GM12872 (cell line): ENCODE measurements at regions not wholly inside any gene's neighbourhood (a gene's known extent, or its start where the extent isn't known, plus 50 kb on each side); places are given as distances from the start of the nearest gene placed in this dataset.

Source experiments
- CTCF ChIP-seq: IDR thresholded peaks from 3 replicates; pipeline ENCODE4 v1.5.1; 2011; ENCODE audit warnings: low read depth, mild to moderate bottlenecking, low read length, moderate library complexity; ENCODE audit not compliant: insufficient read depth

GRCh38 chr20:62570897-62571668 lies 71.2 kb upstream of the SLCO4A1 start:
- no peak for TF ChIP-seq CTCF

DNA sequence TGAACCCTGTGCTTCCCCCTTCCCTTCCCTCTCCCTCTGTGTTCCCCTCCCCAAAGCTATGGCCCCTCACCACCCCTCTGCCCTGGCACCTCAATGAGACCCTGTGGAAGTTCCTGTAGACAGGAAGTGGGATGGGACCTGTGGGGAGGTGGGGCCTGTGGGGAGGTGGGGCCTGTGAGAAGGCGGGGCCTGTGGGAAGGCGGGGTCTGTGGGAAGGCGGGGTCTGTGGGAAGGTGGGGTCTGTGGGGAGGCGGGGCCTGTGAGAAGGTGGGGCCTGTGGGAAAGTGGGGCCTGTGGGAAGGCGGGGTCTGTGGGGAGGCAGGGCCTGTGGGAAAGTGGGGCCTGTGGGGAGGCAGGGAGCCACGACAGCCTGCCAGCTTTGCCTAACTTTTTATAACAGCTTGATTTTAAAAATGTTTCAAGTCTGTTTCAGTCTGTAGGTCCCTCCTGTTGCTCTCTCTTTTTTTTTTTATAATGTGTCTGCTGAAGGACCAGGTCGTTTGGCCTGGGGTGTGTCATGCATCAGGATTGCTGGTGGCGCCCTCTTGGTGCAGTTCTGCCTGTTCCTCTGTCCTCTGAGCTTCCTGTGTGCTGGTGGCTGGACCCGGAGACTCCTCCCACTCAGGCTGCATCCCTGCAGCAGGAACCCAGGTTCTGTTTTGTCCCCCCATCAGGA lies 70.5 kb upstream of the SLCO4A1 start:
- peak; percentile 31; the same call in 1 of the 3 replicates for TF ChIP-seq CTCF

GRCh38 chr20:62572980-62573379 lies 69.3 kb upstream of the SLCO4A1 start:
- no peak for TF ChIP-seq CTCF

GRCh38 chr20:62573817-62574216 lies 68.5 kb upstream of the SLCO4A1 start:
- no peak for TF ChIP-seq CTCF

GRCh38 chr20:62574230-62574993 lies 67.9 kb upstream of the SLCO4A1 start:
- no peak for TF ChIP-seq CTCF

GRCh38 chr20:62575976-62576722 lies 66.2 kb upstream of the SLCO4A1 start:
- no peak for TF ChIP-seq CTCF
